RWPE2 (cell line): ENCODE measurements at regions not wholly inside any gene's neighbourhood (a gene's known extent, or its start where the extent isn't known, plus 50 kb on each side); places are given as distances from the start of the nearest gene placed in this dataset.
A peak's percentile ranks its signal among the peaks of the same experiment; 100 is the strongest.

ENCODE experiments used
- ATAC-seq: fragments of 200-7000 bp; cut with Tn5 transposase; 3 replicates; pipeline ENCODE4 v1.9.1; 2021; ENCODE audit warnings: low read depth
- DNase-seq: peaks from one replicate; pipeline ENCODE4 v3.0.0-alpha.2; 2020; ENCODE audit warnings: low spot score
- H3K27ac ChIP-seq: fragments of 450-650 bp; 2 replicates; pipeline ENCODE4 v1.5.1; 2017; ENCODE audit warnings: mild to moderate bottlenecking; ENCODE audit not compliant: poor library complexity, severe bottlenecking
- H3K27me3 ChIP-seq: fragments of 250-450 bp; sonication (Bioruptor Pico); 2 replicates; pipeline ENCODE4 v1.5.1; 2021; ENCODE audit warnings: mild to moderate bottlenecking, moderate library complexity; ENCODE audit not compliant: insufficient read depth, poor library complexity, severe bottlenecking
- H3K36me3 ChIP-seq: fragments of 250-450 bp; sonication (Bioruptor Pico); 2 replicates; pipeline ENCODE4 v1.5.1; 2020; ENCODE audit warnings: low read depth, mild to moderate bottlenecking, moderate library complexity
- H3K4me1 ChIP-seq: fragments of 250-450 bp; sonication (Bioruptor Pico); 2 replicates; pipeline ENCODE4 v1.5.1; 2021; ENCODE audit warnings: mild to moderate bottlenecking, moderate library complexity; ENCODE audit not compliant: insufficient read depth, poor library complexity, severe bottlenecking
- H3K4me3 ChIP-seq: fragments of 250-450 bp; sonication (Bioruptor Pico); 2 replicates; pipeline ENCODE4 v1.5.1; 2021; ENCODE audit warnings: mild to moderate bottlenecking, moderate library complexity; ENCODE audit not compliant: severe bottlenecking
- H3K9me3 ChIP-seq: fragments of 250-450 bp; sonication (Bioruptor Pico); 2 replicates; pipeline ENCODE4 v1.5.1; 2021; ENCODE audit warnings: mild to moderate bottlenecking, moderate library complexity; ENCODE audit not compliant: severe bottlenecking
- TF ChIP-seq, protein P1 (sequence below): fragments of 450-650 bp; IDR thresholded peaks from one replicate; pipeline ENCODE4 v1.5.1; 2017; ENCODE audit warnings: mild to moderate bottlenecking, moderate library complexity; ENCODE audit not compliant: poor library complexity, severe bottlenecking

DNA sequence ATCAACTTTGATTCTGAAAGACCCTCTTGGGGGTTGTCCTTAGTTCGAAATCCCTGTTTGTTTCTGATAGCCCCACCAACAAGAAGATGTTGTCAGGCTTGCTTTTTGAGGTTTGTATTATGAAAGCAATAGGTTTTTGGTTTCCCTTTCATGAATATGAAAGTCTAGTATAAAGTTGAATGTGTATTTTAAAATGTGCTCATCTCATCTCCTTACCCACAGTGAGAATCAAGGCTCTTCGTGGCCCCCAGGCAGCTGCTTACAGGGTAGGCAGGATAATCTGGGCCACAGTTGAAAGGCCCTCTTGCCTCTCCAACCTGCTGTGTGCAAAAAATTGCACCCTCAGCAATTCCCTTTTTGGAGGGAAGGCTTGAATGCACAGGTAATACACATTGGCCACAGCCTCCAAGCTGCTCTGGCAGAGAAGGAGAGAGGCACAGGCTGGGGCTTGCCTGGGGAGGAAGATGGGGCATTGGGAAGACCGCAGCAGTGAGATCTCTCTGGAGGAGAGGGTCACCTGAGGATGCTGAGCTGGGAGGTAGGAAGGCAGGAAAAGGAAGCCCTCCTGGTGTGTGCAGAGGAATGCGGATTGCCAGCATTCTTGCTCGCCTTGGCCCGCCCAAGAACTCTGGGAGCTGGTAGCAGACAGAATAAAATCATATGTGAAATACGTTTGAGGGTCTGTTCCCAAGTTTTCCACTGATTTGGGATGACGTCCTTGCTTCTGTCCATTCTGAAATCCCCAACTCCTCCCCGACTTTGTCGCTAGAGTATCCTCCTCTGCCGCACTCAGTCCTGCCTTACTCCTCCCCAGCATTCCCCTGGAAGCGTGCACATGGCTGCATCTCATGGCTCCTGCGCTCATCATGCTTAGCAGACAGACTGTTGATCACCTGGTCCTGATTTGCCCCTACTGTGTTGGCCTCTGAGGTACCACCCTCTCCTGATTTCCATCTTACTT lies 196.4 kb downstream of the RPLP1 start:
- H3K4me3 ChIP-seq, result no peak overlapping the region
- H3K36me3 ChIP-seq, result no peaks in the 10 kb centered on the region
- H3K27me3 ChIP-seq, result peaks cover 8% of the 10 kb centered on the region
- no peak overlapping the region for H3K27ac ChIP-seq
- DNase-seq (peak; percentile 68), ATAC-seq (peak; percentile 88)
- TF ChIP-seq, protein P1, sequence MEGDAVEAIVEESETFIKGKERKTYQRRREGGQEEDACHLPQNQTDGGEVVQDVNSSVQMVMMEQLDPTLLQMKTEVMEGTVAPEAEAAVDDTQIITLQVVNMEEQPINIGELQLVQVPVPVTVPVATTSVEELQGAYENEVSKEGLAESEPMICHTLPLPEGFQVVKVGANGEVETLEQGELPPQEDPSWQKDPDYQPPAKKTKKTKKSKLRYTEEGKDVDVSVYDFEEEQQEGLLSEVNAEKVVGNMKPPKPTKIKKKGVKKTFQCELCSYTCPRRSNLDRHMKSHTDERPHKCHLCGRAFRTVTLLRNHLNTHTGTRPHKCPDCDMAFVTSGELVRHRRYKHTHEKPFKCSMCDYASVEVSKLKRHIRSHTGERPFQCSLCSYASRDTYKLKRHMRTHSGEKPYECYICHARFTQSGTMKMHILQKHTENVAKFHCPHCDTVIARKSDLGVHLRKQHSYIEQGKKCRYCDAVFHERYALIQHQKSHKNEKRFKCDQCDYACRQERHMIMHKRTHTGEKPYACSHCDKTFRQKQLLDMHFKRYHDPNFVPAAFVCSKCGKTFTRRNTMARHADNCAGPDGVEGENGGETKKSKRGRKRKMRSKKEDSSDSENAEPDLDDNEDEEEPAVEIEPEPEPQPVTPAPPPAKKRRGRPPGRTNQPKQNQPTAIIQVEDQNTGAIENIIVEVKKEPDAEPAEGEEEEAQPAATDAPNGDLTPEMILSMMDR, result no peak
- H3K9me3 ChIP-seq, result no peaks in the 10 kb centered on the region
- peaks cover 11% of the 10 kb centered on the region for H3K4me1 ChIP-seq

DNA sequence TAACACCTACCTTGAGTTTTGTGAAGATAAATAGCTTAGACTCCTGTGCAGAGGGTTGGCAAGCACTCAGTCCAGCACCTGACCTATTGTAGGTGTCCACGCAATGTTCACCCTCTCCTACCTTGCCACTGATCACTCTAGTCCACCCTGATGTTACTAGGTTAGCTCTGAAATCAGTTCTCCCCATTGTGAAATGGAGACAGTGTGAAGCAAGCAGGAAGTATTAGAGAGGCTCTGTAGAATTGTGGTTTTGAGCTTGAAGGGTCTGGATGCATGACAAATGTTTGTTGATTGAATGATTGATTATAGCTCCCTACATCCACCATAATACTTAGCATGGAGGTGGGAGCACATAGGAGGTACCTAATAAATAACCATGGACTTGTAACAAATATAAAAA lies 199.7 kb downstream of the RPLP1 start:
- Histone ChIP-seq H3K27me3 (peaks cover 8% of the 10 kb centered on the region), H3K9me3 (no peaks in the 10 kb centered on the region), H3K4me3 (no peak overlapping the region), H3K27ac (no peak overlapping the region), H3K36me3 (no peaks in the 10 kb centered on the region), H3K4me1 (peaks cover 11% of the 10 kb centered on the region)
- TF ChIP-seq, protein P1, result no peak
- no peak for DNase-seq
- ATAC-seq, result no peak

- H3K4me1 ChIP-seq, result peaks cover 11% of the 10 kb centered on the region
- H3K4me3 ChIP-seq, result no peak overlapping the region
- H3K9me3 ChIP-seq, result no peaks in the 10 kb centered on the region
- TF ChIP-seq, protein P1, result no peak
- ATAC-seq (no peak), DNase-seq (no peak)
- H3K27me3 ChIP-seq, result peaks cover 8% of the 10 kb centered on the region
- H3K36me3 ChIP-seq, result no peaks in the 10 kb centered on the region
- no peak overlapping the region for H3K27ac ChIP-seq
Observed at GRCh38 chr15:69652751-69653305, 200.2 kb downstream of the RPLP1 start.

- peaks cover 8% of the 10 kb centered on the region for H3K27me3 ChIP-seq
Observed at GRCh38 chr15:69653306-69653705, 200.7 kb downstream of the RPLP1 start.

More at GRCh38 chr15:69653306-69653705, 200.7 kb downstream of the RPLP1 start:
- Histone ChIP-seq H3K36me3 (no peaks in the 10 kb centered on the region), H3K27ac (no peak overlapping the region), H3K4me1 (peaks cover 11% of the 10 kb centered on the region), H3K4me3 (no peak overlapping the region), H3K9me3 (no peaks in the 10 kb centered on the region)
- TF ChIP-seq, protein P1, result no peak
- DNase-seq, result no peak
- ATAC-seq, result no peak
